ENCODE measurements at regions not wholly inside any gene's neighbourhood (a gene's known extent, or its start where the extent isn't known, plus 50 kb on each side); places are given as distances from the start of the nearest gene placed in this dataset.

DNA sequence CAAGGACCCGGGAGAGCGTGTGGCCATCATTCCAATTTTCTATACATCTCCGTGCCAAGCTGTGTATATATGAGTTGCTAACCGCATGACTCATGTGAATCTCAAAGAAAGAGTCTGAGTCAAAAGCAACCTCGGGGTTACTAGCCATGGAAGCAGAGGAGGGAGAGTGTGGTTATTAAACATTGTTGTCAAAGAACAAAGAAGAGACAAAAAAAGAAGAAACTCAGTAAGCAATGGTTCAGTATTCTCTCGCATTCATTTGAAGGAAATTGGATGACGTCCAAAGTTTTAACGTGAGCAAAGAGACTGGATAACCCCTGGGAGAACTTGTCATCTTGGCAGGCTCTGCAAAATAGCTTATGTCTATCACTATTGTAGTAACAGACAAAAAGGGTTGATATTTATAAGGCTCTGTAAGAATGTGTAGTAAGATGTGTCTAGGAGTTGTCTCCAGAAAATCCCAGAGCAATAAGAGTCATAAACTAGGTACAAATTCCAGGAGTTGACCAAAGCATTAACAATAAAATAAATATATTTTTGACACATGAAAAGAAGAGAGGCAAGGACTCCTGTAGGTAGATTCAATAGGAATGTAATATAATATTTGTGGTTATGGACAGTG is 52.8 kb upstream of the GRM7 start:
- WGBS, 5 donors = 71 to 87% (median 75%) methylated on average over 8 of the region's 8 CpGs
- H3K27ac ChIP-seq = no peak overlapping the region
- H3K27me3 ChIP-seq (replicated peaks in 1 of 7) = no peaks in the 10 kb centered on the region
- H3K36me3 ChIP-seq = no peaks in the 10 kb centered on the region
- no peaks in the 10 kb centered on the region for H3K9me3 ChIP-seq
- H3K4me1 ChIP-seq = no peaks in the 10 kb centered on the region
- intact Hi-C loops (cut with DNase I; ENCODE audit: low total_unique reads) = no loop called here
- H3K4me3 ChIP-seq = no peak overlapping the region
- no peak for DNase-seq
- TF ChIP-seq, protein P1, sequence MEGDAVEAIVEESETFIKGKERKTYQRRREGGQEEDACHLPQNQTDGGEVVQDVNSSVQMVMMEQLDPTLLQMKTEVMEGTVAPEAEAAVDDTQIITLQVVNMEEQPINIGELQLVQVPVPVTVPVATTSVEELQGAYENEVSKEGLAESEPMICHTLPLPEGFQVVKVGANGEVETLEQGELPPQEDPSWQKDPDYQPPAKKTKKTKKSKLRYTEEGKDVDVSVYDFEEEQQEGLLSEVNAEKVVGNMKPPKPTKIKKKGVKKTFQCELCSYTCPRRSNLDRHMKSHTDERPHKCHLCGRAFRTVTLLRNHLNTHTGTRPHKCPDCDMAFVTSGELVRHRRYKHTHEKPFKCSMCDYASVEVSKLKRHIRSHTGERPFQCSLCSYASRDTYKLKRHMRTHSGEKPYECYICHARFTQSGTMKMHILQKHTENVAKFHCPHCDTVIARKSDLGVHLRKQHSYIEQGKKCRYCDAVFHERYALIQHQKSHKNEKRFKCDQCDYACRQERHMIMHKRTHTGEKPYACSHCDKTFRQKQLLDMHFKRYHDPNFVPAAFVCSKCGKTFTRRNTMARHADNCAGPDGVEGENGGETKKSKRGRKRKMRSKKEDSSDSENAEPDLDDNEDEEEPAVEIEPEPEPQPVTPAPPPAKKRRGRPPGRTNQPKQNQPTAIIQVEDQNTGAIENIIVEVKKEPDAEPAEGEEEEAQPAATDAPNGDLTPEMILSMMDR (IDR thresholded peaks at IDR 0.05 in 8 of 11, conservative IDR thresholded peaks at IDR 0.05 in 3 of 11) = no peak
- TF ChIP-seq POLR2AphosphoS5 (IDR thresholded peaks at IDR 0.05) = no peak
- TF ChIP-seq POLR2A (IDR thresholded peaks at IDR 0.05) = no peak

DNA sequence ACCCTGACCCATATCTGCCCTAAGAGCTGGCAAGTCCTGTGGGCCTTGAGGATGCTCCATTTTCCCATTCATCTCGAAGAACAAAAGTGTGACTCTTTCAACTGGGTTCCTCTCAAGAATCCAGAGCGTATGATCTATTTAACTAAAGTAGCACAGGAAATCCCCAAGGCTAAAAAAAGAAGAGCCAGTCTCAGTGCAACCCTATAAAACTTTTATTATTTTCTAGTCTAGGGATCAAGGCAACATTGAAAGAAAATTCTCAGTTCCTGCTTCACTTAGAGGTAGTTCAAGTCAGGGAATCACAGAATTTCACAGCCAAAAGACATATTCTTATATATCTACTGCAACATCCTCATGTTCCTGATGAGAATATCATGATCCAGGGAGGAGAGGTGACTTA is 51.6 kb upstream of the GRM7 start:
- no peak overlapping the region for H3K27ac ChIP-seq
- 43 to 50% (median 48%) methylated on average over 2 of the region's 2 CpGs for WGBS, 5 donors
- no peaks in the 10 kb centered on the region for H3K36me3 ChIP-seq
- DNase-seq = no peak
- no peaks in the 10 kb centered on the region for H3K27me3 ChIP-seq (replicated peaks in 1 of 7)
- H3K9me3 ChIP-seq = peaks cover 0 to 5% (median 0%) of the 10 kb centered on the region in 8 donors
- H3K4me3 ChIP-seq = no peak overlapping the region
- H3K4me1 ChIP-seq = no peaks in the 10 kb centered on the region
- intact Hi-C loops (cut with DNase I; ENCODE audit: low total_unique reads) = no loop called here
- TF ChIP-seq POLR2AphosphoS5 (IDR thresholded peaks at IDR 0.05) (no peak), POLR2A (IDR thresholded peaks at IDR 0.05) (no peak)
- TF ChIP-seq, protein P1 (IDR thresholded peaks at IDR 0.05 in 8 of 11, conservative IDR thresholded peaks at IDR 0.05 in 3 of 11) = no peak

Data from spleen (tissue), 11 donors.